Fibroblast of mammary gland (primary cell): ENCODE measurements at regions not wholly inside any gene's neighbourhood (a gene's known extent, or its start where the extent isn't known, plus 50 kb on each side); places are given as distances from the start of the nearest gene placed in this dataset.

Source experiments
- DNase-seq: peaks from one replicate; pipeline ENCODE4 v3.0.0-alpha.2; 2010; ENCODE audit warnings: low read depth
- H3K4me3 ChIP-seq: 2 replicates; pipeline ENCODE4 v1.5.1; 2011; ENCODE audit warnings: low read depth, mild to moderate bottlenecking, low read length, moderate library complexity; ENCODE audit not compliant: control insufficient read depth
- CTCF ChIP-seq: conservative IDR thresholded peaks from 2 replicates; pipeline ENCODE4 v1.5.1; 2011; ENCODE audit warnings: low read depth, low read length, inconsistent platforms; ENCODE audit not compliant: control insufficient read depth, insufficient read depth

GRCh38 chr5:92519811-92520632 lies 1061.0 kb downstream of the NR2F1-AS1 start:
- TF ChIP-seq CTCF: no peak
- DNase-seq: peak; percentile 58

DNA sequence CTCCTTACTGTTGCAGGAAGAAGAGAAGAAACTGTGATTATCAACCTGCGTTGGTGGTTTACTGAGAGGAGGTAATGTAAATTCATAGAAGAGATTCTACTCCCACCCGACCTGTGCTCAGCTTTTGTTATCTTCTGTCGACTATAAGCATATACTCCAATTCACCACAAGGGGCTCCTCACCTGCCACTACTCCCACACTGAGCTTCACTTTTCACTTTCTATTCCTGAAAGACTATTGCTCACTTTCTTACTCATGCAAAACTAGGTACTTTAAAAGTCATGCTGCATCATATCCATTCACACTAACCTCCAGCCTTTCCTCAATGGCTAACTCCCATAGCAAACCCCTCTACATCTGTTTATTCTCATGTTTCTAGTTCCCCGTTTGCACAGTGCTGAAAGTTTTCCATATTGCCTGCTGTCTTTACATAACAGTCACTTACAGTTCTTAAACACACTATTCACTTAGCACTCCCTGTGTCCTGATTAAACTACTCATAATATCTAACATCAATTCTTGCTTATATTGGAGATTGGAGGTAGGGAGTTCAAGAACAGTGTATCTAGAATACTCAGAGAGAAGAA lies 1062.6 kb downstream of the NR2F1-AS1 start:
- H3K4me3 ChIP-seq: no peak overlapping the region
- TF ChIP-seq CTCF: peak; percentile 57

More at GRCh38 chr5:92519811-92520632, 1061.0 kb downstream of the NR2F1-AS1 start:
- no peak overlapping the region for H3K4me3 ChIP-seq

GRCh38 chr5:92514896-92515295 lies 1066.1 kb downstream of the NR2F1-AS1 start:
- DNase-seq: no peak
- no peak overlapping the region for H3K4me3 ChIP-seq
- TF ChIP-seq CTCF: no peak

More for the DNA sequence above, 1062.6 kb downstream of the NR2F1-AS1 start:
- DNase-seq: peak; percentile 76

- DNase-seq: peak; percentile 36
- H3K4me3 ChIP-seq: no peak overlapping the region
- TF ChIP-seq CTCF: no peak
These were observed 1068.0 kb downstream of the NR2F1-AS1 start for GRCh38 chr5:92513067-92513466.

DNA sequence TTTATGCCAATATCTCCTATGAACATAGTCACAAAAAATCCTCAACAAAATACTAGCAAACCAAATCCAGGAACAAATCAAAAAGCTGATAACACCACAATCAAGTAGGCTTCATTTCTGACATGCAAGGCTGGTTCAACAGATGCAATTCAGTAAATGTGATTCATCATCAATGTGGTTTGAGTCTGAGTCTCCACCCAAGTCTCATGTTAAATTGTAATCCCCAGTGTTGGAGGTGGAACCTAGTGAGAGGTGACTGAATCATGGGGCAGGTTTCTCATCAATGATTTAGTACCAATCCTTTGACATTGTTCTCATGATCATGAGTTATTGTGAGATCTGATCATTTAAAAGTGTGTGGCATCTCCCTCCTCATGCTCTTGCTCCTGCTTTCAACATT lies 1072.7 kb downstream of the NR2F1-AS1 start:
- no peak overlapping the region for H3K4me3 ChIP-seq
- DNase-seq: peak; percentile 39
- no peak for TF ChIP-seq CTCF

DNA sequence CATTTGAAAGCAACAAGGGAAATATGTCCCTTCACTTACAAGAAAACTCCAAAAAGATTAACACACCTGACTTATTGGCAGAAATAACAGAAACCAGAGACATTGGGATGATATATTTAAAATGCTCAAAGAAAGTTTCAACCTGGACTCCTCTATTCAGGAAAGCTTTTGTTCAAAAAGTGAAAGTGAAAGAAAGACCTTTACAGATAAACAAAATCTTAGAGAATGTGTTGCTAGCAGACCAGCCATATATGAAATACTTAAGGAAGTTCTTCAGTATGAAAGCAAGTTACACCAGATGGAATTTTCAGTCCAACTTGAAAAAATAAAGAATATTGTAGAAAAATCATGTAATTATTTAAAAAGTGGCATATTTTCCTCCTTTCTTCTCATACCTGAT lies 1075.1 kb downstream of the NR2F1-AS1 start:
- TF ChIP-seq CTCF: no peak
- H3K4me3 ChIP-seq: no peak overlapping the region
- peak; percentile 17 for DNase-seq
